GM12878 (cell line): ENCODE measurements at regions not wholly inside any gene's neighbourhood (a gene's known extent, or its start where the extent isn't known, plus 50 kb on each side); places are given as distances from the start of the nearest gene placed in this dataset.

Experiments
- CEBPZ ChIP-seq: fragments of 150-350 bp; IDR thresholded peaks from 2 replicates; pipeline ENCODE4 v1.6.1; 2016; ENCODE audit warnings: low read depth, low read length
- NR2C2 ChIP-seq: IDR thresholded peaks from 2 replicates; pipeline ENCODE4 v1.6.1; 2011; ENCODE audit warnings: borderline replicate concordance, low read depth; ENCODE audit not compliant: control insufficient read depth, insufficient read length
- PRDM15 ChIP-seq: fragments of 450-650 bp; formaldehyde crosslinking; IDR thresholded peaks from 2 replicates; pipeline ENCODE4 v1.4.0; 2020; ENCODE audit warnings: mild to moderate bottlenecking, moderate library complexity
- RBBP5 ChIP-seq: fragments of 200-600 bp; sonication (generic); conservative IDR thresholded peaks from 2 replicates; pipeline ENCODE4 v1.6.1; 2016
- TCF3 ChIP-seq: IDR thresholded peaks from 2 replicates; pipeline ENCODE4 v1.6.1; 2012; ENCODE audit warnings: low read depth, mild to moderate bottlenecking, low read length, borderline replicate concordance; ENCODE audit not compliant: insufficient read depth

DNA sequence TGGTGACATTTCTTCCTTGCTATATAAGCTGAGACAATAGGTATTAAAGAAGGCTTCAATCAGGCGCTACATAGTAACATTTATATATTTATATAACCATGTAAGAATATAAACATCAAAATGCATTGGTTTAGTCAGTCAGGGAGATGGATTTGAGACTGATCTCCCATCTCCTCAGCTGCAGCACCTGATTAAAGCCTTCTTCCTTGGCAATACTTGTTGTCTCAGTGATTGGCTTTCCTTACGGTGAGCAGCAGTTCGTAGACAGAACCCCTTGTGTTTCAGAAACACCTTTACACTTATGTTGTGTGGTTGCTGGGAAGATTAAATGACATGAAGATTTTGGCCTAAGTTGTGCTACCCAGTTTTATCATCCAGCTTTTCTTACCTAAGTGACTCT lies 323.3 kb upstream of the DUSP10 start (continued):
- no peak for TF ChIP-seq PRDM15
- TF ChIP-seq CEBPZ: no peak
- TF ChIP-seq NR2C2: no peak
- no peak for TF ChIP-seq TCF3
- TF ChIP-seq RBBP5: no peak
